Smooth muscle cell (in vitro differentiated cells): ENCODE measurements at regions not wholly inside any gene's neighbourhood (a gene's known extent, or its start where the extent isn't known, plus 50 kb on each side); places are given as distances from the start of the nearest gene placed in this dataset.
"Not testable (repeated sequence)": the region's sequence is repeated elsewhere in the genome, so short reads cannot be mapped to it uniquely, and the experiment has no call there.

Experiments used
- DNase-seq: peaks from one replicate; lab custom pipeline; 2025; ENCODE audit not compliant: unreplicated experiment; lab: John Stamatoyannopoulos, UW
- H2AFZ ChIP-seq: fragments of 200-600 bp; sonication (generic); 2 replicates; pipeline ENCODE4 v1.6.0; 2016; ENCODE audit warnings: antibody characterized with exemption, low read depth, mild to moderate bottlenecking
- H3F3A ChIP-seq: fragments of 200-600 bp; sonication (generic); 2 replicates; pipeline ENCODE4 v1.6.0; 2017; ENCODE audit warnings: antibody characterized with exemption, low read depth
- H3K27ac ChIP-seq: fragments of 200-600 bp; sonication (generic); 2 replicates; pipeline ENCODE4 v1.5.1; 2016; ENCODE audit warnings: low read depth, mild to moderate bottlenecking
- H3K27me3 ChIP-seq: fragments of 200-600 bp; sonication (generic); 2 replicates; pipeline ENCODE4 v1.6.1; 2016; ENCODE audit warnings: low read depth, mild to moderate bottlenecking
- H3K36me3 ChIP-seq: fragments of 200-600 bp; sonication (generic); 2 replicates; pipeline ENCODE4 v1.5.1; 2016; ENCODE audit warnings: low read depth
- H3K4me1 ChIP-seq: fragments of 200-600 bp; sonication (generic); 2 replicates; pipeline ENCODE4 v1.5.1; 2016; ENCODE audit warnings: low read depth
- H3K4me2 ChIP-seq: fragments of 200-600 bp; sonication (generic); 2 replicates; pipeline ENCODE4 v1.6.0; 2016; ENCODE audit warnings: mild to moderate bottlenecking
- H3K4me3 ChIP-seq: fragments of 200-600 bp; sonication (generic); 2 replicates; pipeline ENCODE4 v1.5.1; 2016; ENCODE audit warnings: mild to moderate bottlenecking
- H3K79me2 ChIP-seq: fragments of 200-600 bp; sonication (generic); 2 replicates; pipeline ENCODE4 v1.6.0; 2016; ENCODE audit warnings: low read depth, mild to moderate bottlenecking
- H3K9ac ChIP-seq: fragments of 200-600 bp; sonication (generic); 2 replicates; pipeline ENCODE4 v1.6.0; 2016; ENCODE audit warnings: low read depth
- H3K9me3 ChIP-seq: fragments of 200-600 bp; sonication (generic); replicated peaks from 2 replicates; pipeline ENCODE4 v1.5.1; 2016; ENCODE audit warnings: low read depth
- H4K20me1 ChIP-seq: fragments of 200-600 bp; sonication (generic); 2 replicates; pipeline ENCODE4 v1.6.0; 2016; ENCODE audit warnings: low read depth
- CTCF ChIP-seq: fragments of 200-600 bp; sonication (generic); IDR thresholded peaks from 2 replicates; pipeline ENCODE4 v1.5.1; 2017; ENCODE audit warnings: borderline replicate concordance, mild to moderate bottlenecking, antibody characterized with exemption; ENCODE audit not compliant: insufficient read depth, poor library complexity, severe bottlenecking
- WGBS: methylation state at CpG from one replicate; pipeline ENCODE4 v1.1.7; 2016; ENCODE audit warnings: low lambda C conversion rate; 5-methylcytosine and 5-hydroxymethylcytosine counted together

- no peak overlapping the region for H3K9ac ChIP-seq
- no peak for DNase-seq
- no peaks in the 10 kb centered on the region for H3K27me3 ChIP-seq
- no peak overlapping the region for H3K4me3 ChIP-seq
- H3K9me3 ChIP-seq = no peaks in the 10 kb centered on the region
- no peaks in the 10 kb centered on the region for H3K36me3 ChIP-seq
- H3K79me2 ChIP-seq = no peaks in the 10 kb centered on the region
- no peak overlapping the region for H3K27ac ChIP-seq
- H3F3A ChIP-seq = no peaks in the 10 kb centered on the region
- H4K20me1 ChIP-seq = no peaks in the 10 kb centered on the region
- H3K4me1 ChIP-seq = no peaks in the 10 kb centered on the region
- no peak overlapping the region for H2AFZ ChIP-seq
- H3K4me2 ChIP-seq = no peak overlapping the region
- TF ChIP-seq CTCF = no peak
- 93% methylated on average over 4 of the region's 4 CpGs for WGBS
Measured at GRCh38 chr7:36055207-36055606, 97.8 kb upstream of the EEPD1 start.

GRCh38 chr7:36057323-36057722 lies 95.7 kb upstream of the EEPD1 start:
- no peak for DNase-seq
- 88% methylated on average over 4 of the region's 4 CpGs for WGBS

GRCh38 chr7:36058020-36058592 lies 94.9 kb upstream of the EEPD1 start:
- no peak for TF ChIP-seq CTCF
- no peak for DNase-seq
- Histone ChIP-seq H3K27ac (no peak overlapping the region), H3K4me2 (no peak overlapping the region), H3K79me2 (no peaks in the 10 kb centered on the region), H3K9me3 (no peaks in the 10 kb centered on the region), H3K36me3 (no peaks in the 10 kb centered on the region), H2AFZ (no peak overlapping the region), H4K20me1 (no peaks in the 10 kb centered on the region), H3F3A (no peaks in the 10 kb centered on the region), H3K27me3 (no peaks in the 10 kb centered on the region), H3K4me3 (no peak overlapping the region), H3K4me1 (no peaks in the 10 kb centered on the region), H3K9ac (no peak overlapping the region)
- 86% methylated on average over 9 of the region's 9 CpGs for WGBS

More at GRCh38 chr7:36057323-36057722, 95.7 kb upstream of the EEPD1 start:
- Histone ChIP-seq H3K27ac (no peak overlapping the region), H3K79me2 (no peaks in the 10 kb centered on the region), H3K4me2 (no peak overlapping the region), H3K4me3 (no peak overlapping the region), H3K9me3 (no peaks in the 10 kb centered on the region), H3F3A (no peaks in the 10 kb centered on the region), H3K27me3 (no peaks in the 10 kb centered on the region), H3K4me1 (no peaks in the 10 kb centered on the region), H3K9ac (no peak overlapping the region), H3K36me3 (no peaks in the 10 kb centered on the region), H4K20me1 (no peaks in the 10 kb centered on the region), H2AFZ (no peak overlapping the region)
- TF ChIP-seq CTCF = no peak

GRCh38 chr7:36060388-36060787 lies 92.7 kb upstream of the EEPD1 start:
- H4K20me1 ChIP-seq, H3K4me3 ChIP-seq, H3F3A ChIP-seq, H3K9me3 ChIP-seq, H3K9ac ChIP-seq, H3K27me3 ChIP-seq, H3K4me2 ChIP-seq, H3K79me2 ChIP-seq, H2AFZ ChIP-seq, H3K4me1 ChIP-seq, DNase-seq, H3K27ac ChIP-seq, H3K36me3 ChIP-seq: not testable (repeated sequence)
- WGBS = 95% methylated on average over 11 of the region's 11 CpGs
